RPMI7951 (cell line): ENCODE measurements at regions not wholly inside any gene's neighbourhood (a gene's known extent, or its start where the extent isn't known, plus 50 kb on each side); places are given as distances from the start of the nearest gene placed in this dataset.
"Not testable (repeated sequence)": the region's sequence is repeated elsewhere in the genome, so short reads cannot be mapped to it uniquely, and the experiment has no call there.

Experiments used
- DNase-seq: peaks from one replicate; pipeline ENCODE4 v3.0.0-alpha.2; 2012; ENCODE audit warnings: low read depth

- peak; percentile 12 for DNase-seq
Measured at GRCh38 chr10:91745090-91745831, 53.0 kb upstream of the TNKS2 start.

GRCh38 chr10:91743465-91743864 is 54.8 kb upstream of the TNKS2 start:
- DNase-seq, result no peak

GRCh38 chr10:91742229-91742628 is 56.0 kb upstream of the TNKS2 start:
- no peak for DNase-seq

GRCh38 chr10:91741356-91741755 is 56.9 kb upstream of the TNKS2 start:
- DNase-seq, result no peak

- no peak for DNase-seq
Measured at GRCh38 chr10:91740353-91740924, 57.8 kb upstream of the TNKS2 start.

- DNase-seq, result not testable (repeated sequence)
Measured at GRCh38 chr10:91732265-91732664, 66.0 kb upstream of the TNKS2 start.

GRCh38 chr10:91729339-91729738 is 68.9 kb upstream of the TNKS2 start:
- not testable (repeated sequence) for DNase-seq

GRCh38 chr10:91726355-91726754 is 71.9 kb upstream of the TNKS2 start:
- DNase-seq, result no peak

GRCh38 chr10:91724933-91725332 is 73.3 kb upstream of the TNKS2 start:
- DNase-seq, result no peak

GRCh38 chr10:91713461-91714072 is 80.7 kb upstream of the PPP1R3C start:
- no peak for DNase-seq

- DNase-seq, result peak; percentile 14
Measured at GRCh38 chr10:91711885-91712680, 79.2 kb upstream of the PPP1R3C start.

GRCh38 chr10:91709394-91709798 is 76.5 kb upstream of the PPP1R3C start:
- DNase-seq, result peak; percentile 28

- no peak for DNase-seq
Measured at GRCh38 chr10:91708174-91708861, 75.4 kb upstream of the PPP1R3C start.

GRCh38 chr10:91707236-91707635 is 74.4 kb upstream of the PPP1R3C start:
- no peak for DNase-seq

GRCh38 chr10:91705948-91706670 is 73.2 kb upstream of the PPP1R3C start:
- no peak for DNase-seq

GRCh38 chr10:91702620-91703019 is 69.7 kb upstream of the PPP1R3C start:
- no peak for DNase-seq

GRCh38 chr10:91700788-91701444 is 68.0 kb upstream of the PPP1R3C start:
- peak; percentile 58 for DNase-seq

- DNase-seq, result no peak
Measured at GRCh38 chr10:91700273-91700672, 67.4 kb upstream of the PPP1R3C start.

- DNase-seq, result no peak
Measured at GRCh38 chr10:91698258-91698657, 65.4 kb upstream of the PPP1R3C start.

GRCh38 chr10:91694170-91694794 is 61.4 kb upstream of the PPP1R3C start:
- peak; percentile 39 for DNase-seq
